T-helper 2 cell treated with Interferon-gamma antibody and Interleukin-4, amounts not matched to agents 100 ng/mL and 5 ng/mL, for 36 hours (primary cell): ENCODE measurements at regions not wholly inside any gene's neighbourhood (a gene's known extent, or its start where the extent isn't known, plus 50 kb on each side); places are given as distances from the start of the nearest gene placed in this dataset.
"Not testable (repeated sequence)": the region's sequence is repeated elsewhere in the genome, so short reads cannot be mapped to it uniquely, and the experiment has no call there.

Experiments used
- intact Hi-C: fragments of 100-400 bp; cut with micrococcal nuclease; formaldehyde crosslinking; loops from one replicate; pipeline ENCODE4 v1.15.1; 2023

GRCh38 chr9:25939126-25939525 lies 260.9 kb upstream of the TUSC1 start:
- intact Hi-C loops: no loop called here

DNA sequence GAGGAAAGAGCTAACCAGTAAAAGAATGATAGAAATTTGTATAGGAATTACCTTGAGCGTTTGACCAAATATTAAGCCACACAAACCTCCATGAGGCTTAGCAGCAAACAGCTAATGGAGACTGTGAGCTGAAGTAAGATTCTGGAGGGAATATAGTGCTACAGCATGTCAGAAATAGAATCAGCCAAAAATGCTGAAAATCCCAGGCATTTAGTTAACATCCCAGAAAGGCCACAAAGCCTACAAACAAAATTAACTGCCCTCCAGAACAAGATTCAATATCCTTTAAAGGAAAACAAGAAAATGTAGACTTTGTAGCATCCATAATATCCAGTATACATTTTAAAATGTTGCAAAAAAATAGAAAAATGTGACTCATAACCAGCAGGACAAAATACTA lies 257.8 kb upstream of the TUSC1 start:
- intact Hi-C loops: no loop called here

DNA sequence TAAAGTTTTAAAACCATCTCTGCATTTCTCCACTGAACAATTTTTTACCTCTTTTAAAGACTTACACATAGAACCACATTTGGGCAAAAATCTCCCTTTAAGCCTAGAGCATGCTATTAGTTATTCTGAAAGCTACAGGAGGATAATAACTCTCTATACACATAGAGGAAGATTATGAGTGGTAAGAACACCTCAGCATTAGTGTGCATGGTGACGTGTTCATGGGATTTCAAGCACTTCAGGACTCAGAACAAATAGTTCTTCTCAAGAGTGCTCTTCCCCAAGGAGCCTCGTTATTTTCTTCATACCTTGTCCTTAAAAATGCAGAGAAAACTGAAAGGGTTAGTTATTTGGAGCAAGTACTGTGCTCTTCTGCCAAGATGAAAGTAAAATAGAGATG lies 256.9 kb upstream of the TUSC1 start:
- intact Hi-C loops: no loop called here

DNA sequence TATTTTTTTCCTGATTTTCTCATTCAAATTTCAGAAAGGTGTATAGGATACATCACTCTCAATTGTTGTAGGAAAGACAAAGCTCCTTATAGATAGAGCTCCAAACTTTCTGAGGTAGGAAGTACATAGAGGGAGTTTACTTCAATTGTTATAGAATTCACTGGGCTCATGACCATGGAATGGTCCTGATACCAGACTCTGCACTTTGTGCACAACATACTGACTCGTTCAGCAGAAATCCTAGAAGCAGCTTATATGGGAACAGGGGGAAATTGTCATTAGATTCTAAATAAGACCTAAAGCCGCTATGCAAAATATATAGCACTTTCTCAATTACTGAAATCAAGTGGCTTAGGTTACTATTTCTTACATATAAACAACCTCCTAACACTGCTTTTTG lies 240.5 kb upstream of the TUSC1 start:
- intact Hi-C loops: no loop called here

DNA sequence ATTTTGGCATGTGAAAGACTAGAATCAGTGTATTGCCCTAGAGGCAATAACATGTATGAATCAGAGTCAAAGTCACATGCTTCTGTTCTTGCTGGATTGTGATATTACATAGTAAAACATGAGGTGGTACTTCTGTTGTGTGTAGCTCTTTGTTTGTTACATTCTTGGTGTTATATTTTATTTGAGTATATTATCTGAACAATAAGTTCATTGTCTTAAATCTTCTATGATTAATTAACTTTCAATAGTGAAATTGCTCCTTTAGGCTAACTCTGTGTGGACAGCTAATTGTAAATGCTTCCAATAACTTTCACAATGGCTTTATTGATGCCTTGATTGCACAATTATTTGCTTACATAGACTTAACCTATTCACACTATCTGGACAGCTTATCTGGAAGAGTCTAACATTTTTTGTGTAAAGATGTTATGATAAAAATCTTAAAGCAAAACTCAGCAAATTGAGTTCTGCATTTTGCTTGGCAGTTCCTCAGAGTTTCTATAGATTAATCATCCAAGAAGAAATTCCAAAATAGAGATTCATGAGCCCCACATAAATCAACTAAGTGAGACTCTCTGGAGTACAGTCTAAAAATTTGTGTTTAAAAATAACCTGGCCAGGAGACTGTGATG lies 239.6 kb upstream of the TUSC1 start:
- intact Hi-C loops: no loop called here

- intact Hi-C loops: no loop called here
Measured at GRCh38 chr9:25913806-25914205, 235.6 kb upstream of the TUSC1 start.

DNA sequence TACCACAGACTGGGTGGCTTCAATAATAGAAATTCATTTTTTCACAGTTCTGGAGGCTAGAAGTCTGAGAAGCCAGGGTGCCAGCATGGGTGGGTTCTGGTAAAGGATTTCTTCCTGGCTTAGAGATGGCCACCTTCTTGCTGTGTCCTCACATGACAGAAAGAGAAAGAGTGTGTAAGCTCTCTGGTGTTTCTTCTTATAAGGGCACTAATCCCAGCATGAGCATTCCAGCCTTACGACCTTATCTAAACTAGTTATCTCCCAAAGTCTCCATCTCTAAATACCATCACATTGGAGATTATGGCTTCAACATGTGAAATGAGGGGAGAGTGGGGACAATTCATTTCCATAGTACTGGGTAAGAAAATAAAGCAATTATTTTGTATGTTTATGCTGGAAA lies 226.5 kb upstream of the TUSC1 start:
- intact Hi-C loops: no loop called here

GRCh38 chr9:25891527-25891926 lies 213.3 kb upstream of the TUSC1 start:
- intact Hi-C loops: no loop called here

GRCh38 chr9:25889661-25890060 lies 211.4 kb upstream of the TUSC1 start:
- intact Hi-C loops: no loop called here

DNA sequence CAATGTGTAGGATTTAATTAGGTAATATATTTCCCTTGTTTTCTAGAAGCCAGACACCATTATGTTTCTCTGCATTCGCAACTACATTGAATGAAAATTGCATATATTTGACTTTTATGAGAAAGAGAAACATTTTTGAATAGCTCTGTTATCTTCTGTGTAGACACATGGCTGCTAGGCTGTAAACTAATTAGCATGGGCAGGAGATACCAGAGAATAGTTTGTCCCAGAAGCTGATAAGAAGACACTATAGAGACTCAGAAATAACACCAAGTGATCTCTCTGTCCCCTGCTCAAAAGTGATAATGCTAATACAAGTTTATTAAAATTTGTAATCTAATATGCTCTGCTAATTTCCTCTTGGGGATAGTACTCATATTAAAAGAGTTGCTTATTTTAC lies 198.0 kb upstream of the TUSC1 start:
- intact Hi-C loops: no loop called here

DNA sequence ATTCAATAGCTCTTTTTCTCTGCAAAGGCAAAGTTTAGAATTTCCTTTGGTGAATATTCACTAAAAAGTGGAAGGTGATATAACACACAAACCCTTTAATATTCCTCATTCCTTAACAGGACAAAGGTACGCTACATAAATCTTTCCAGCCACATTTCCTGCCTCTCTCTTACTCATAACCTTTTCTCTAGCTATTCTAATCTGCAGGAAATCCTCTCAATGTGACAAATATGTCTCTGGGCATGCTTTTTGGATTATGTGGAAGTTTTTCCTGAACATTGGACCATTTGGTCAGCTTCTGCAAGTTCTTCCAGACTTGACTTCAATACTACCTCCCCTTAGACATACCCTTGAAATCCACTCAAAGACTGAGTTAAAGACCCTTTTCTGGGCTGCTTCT lies 186.3 kb upstream of the TUSC1 start:
- intact Hi-C loops: no loop called here

GRCh38 chr9:25861421-25861820 lies 183.2 kb upstream of the TUSC1 start:
- intact Hi-C loops: no loop called here

DNA sequence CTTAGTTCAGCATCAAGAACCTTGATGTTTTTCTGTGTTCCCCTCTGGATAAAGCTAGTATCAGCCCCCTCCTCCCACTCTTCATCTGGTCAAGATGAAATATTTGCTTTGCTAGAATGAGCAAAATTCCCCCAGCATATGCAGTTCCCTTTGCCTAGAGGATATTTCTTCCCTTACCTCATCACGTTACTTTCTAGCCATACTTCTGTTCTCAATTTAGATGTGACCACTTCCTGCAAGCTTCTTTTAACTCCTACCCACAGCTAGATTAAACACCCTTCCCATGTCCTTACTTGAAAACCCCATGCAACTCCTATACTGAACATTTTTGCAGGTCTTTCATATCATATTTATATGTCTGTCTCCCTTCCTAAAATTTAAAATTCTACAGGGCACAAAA lies 178.9 kb upstream of the TUSC1 start:
- intact Hi-C loops: no loop called here

- intact Hi-C loops: no loop called here
Measured at GRCh38 chr9:25850803-25851202, 172.6 kb upstream of the TUSC1 start.

- intact Hi-C loops: no loop called here
Measured at GRCh38 chr9:25845867-25846266, 167.6 kb upstream of the TUSC1 start.

DNA sequence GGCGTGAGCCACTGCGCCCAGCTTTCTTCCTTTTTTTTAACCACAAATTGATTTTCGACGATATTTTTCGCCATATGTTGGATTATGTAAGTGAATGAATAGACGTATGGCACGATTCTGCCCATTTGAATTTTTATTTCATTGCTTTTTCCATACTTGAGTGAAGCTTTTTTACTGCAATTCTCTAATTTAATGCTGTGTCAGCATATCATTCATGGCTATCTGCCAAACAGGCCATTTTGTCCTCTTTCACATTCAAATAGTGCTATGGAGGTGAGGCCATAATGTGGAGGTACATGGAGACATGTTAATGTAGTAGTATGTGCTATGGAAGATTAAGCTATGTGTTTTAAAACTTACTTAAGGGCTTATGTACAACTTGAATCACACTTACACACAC lies 152.1 kb upstream of the TUSC1 start:
- intact Hi-C loops: no loop called here

- intact Hi-C loops: no loop called here
Measured at GRCh38 chr9:25827626-25828025, 149.4 kb upstream of the TUSC1 start.

DNA sequence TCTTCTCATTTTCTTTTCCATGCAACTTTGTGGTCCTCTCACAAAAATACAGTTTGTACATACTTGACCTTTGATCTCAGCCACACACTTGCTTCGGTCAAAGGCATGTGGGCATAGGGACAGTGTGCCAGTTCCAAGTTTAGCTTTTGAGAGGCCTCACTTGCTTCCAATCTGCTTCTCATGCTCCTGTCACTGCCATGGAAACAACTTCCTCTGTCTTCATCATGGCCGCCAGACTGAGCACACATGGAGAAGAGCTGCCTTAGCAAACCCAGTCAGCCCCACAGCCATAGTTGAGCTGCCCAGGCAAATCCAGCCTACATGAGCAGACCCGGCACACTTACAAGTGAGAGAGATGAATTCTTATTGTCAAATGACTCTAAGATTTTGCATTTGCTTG lies 138.2 kb upstream of the TUSC1 start:
- intact Hi-C loops: no loop called here

GRCh38 chr9:25814023-25814422 lies 135.8 kb upstream of the TUSC1 start:
- intact Hi-C loops: no loop called here

- intact Hi-C loops: no loop called here
Measured at GRCh38 chr9:25813478-25813877, 135.2 kb upstream of the TUSC1 start.

GRCh38 chr9:25808554-25808953 lies 130.3 kb upstream of the TUSC1 start:
- intact Hi-C loops: no loop called here

DNA sequence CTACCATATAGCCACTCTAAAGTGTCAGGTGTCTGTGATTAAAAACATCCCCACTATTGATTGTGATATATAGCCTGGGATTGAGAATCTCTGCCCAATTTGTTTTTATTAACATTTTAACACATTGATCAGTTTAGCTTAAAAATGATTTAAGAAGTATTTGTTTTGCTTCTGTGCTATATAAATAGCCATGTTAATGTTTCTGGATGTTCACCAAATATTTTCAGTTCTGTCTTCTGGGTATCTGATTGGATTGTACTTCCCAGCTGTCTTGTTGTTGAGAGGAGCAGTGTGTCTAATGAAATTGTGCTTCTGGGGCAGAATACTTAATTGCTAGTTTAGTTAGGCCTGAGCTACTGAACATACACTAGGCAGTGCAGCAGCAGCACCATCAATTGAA lies 126.6 kb upstream of the TUSC1 start:
- intact Hi-C loops: no loop called here

DNA sequence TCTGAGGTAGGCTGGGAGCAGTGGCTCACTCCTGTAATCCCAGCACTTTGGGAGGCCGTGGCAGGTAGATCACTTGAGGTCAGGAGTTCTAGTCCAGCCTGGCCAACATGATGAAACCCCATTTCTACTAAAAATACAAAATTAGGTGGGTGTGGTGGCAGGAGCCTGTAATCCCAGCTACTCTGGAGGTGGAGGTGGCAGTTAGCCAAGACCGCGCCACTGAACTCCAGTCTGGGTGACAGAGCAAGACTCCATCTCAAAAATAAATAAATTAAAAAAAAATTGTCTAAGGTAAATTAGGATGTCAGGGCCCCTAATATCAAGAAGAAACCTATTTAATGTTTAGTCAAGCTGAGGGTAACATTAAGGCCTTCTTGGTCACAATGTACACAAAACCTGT lies 123.7 kb upstream of the TUSC1 start:
- intact Hi-C loops: not testable (repeated sequence)

DNA sequence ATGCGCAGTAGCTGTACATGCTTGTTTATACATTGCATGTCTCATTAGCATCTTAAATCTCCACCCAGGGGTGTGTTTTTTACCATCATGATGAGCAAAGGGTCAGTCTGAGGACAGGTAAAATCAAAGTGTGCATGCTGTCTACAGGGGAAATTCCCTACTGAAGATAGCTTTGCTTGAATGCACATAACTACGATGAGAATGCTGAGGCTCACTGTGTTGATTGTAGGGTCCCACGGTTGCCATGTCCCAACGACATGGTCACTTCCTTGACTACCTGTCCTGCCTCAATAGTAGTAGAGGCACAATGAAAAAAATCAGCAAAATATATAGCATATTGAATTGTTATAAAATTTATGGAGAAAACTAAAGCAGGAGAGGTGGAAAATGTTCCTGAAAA lies 95.6 kb upstream of the TUSC1 start:
- intact Hi-C loops: no loop called here
